HG02852 (cell line): ENCODE measurements at regions not wholly inside any gene's neighbourhood (a gene's known extent, or its start where the extent isn't known, plus 50 kb on each side); places are given as distances from the start of the nearest gene placed in this dataset.
"Not testable (repeated sequence)": the region's sequence is repeated elsewhere in the genome, so short reads cannot be mapped to it uniquely, and the experiment has no call there.

Experiments used
- ATAC-seq: cut with Tn5 transposase; IDR thresholded peaks from one replicate; pipeline ENCODE4 v1.9.1; 2021; ENCODE audit warnings: mild to moderate bottlenecking, moderate library complexity; ENCODE audit not compliant: unreplicated experiment

- no peak for ATAC-seq
Measured at GRCh38 chrX:87078231-87078630, 439.4 kb upstream of the KLHL4 start.

GRCh38 chrX:87098477-87098876, 419.1 kb upstream of the KLHL4 start:
- ATAC-seq: no peak

- ATAC-seq: no peak
Measured at GRCh38 chrX:87105131-87105530, 412.5 kb upstream of the KLHL4 start.

DNA sequence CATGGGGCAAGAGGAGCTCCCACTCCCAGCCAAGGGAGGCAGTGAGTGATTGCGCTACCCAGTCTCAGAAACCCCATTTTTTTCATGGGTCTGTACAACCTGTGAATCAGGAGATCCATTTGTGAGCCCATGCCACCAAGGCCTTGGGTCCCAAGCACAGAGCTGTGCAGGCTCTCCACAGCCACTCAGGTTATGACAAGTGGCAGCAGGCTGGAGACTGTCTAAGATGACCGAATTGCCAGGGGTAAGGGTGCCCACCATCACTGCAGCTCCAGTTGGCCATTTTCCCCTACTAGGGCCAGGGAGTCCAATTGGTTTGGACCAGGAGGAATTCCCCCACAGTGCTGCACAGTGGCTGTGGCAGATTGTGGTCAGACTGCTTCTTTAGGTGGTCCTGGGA, 407.5 kb upstream of the KLHL4 start:
- ATAC-seq: no peak

DNA sequence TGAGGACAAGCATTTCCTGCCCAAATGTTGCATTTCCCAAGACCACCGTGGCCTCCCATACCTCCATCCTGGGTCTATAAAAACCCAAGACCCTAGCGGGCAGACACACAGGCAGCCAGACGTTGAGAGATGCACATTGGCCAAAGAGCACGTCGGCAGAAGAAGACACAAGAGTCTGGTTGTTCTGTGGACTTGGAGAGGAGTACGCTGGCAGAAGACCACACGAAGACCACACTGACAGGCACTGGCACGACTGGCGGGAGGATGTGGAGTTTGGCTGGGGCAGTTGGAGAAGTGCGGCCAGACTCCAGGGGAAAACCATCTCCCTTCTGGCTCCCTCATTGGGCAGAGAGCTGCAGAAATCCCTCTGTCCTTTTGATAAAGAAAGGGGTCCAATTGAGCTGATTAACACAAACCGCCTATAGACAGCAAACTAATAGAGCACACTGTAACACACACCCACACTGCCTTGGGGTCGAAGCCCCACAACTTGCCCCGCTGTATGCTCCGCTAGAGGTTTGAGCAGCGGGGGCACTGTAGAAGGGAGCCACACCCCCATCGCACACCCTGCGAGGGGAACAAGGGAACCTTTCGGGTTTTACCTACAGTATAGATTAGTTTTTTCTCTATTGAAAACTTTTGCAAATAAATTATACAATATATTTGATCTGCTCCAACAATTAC, 376.7 kb upstream of the KLHL4 start:
- no peak for ATAC-seq

- ATAC-seq: no peak
Measured at GRCh38 chrX:87160435-87161010, 357.1 kb upstream of the KLHL4 start.

GRCh38 chrX:87167841-87168240, 349.8 kb upstream of the KLHL4 start:
- no peak for ATAC-seq

DNA sequence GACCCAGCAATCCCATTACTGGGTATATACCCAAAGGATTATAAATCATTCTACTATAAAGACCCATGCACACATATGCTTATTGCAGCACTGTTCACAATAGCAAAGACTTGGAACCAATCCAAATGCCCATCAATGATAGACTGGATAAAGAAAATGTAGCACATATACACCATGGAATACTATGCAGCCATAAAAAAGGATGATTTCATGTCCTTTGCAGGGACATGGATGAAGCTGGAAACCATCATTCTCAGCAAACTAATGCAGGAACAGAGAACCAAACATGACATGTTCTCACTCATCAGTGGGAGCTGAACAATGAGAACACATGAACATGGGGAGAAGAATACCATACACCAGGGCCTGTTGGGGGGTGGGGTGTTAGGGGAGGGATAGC, 339.6 kb upstream of the KLHL4 start:
- ATAC-seq: not testable (repeated sequence)
